IMR-90 (cell line): ENCODE measurements at regions not wholly inside any gene's neighbourhood (a gene's known extent, or its start where the extent isn't known, plus 50 kb on each side); places are given as distances from the start of the nearest gene placed in this dataset.

Source experiments
- ATAC-seq: fragments of 200-7000 bp; cut with Tn5 transposase; 2 replicates; pipeline ENCODE4 v1.9.1; 2020; ENCODE audit warnings: low read depth, mild to moderate bottlenecking, moderate library complexity
- BruUV-seq: library from RNA; stranded (reverse); fragments of 400-500 nt; replicated peaks from 2 replicates; lab custom pipeline; 2021; lab: Mats Ljungman, UMichigan
- CTCF ChIA-PET: fragments of 300-600 bp; formaldehyde crosslinking; extraction: SDS; loops from one replicate; lab custom pipeline; 2021; ENCODE audit warnings: antibody characterized with exemption; lab: Yijun Ruan, JAX
- POLR2A ChIA-PET: fragments of 300-600 bp; sonication (Branson Sonifier 250); formaldehyde crosslinking; loops from one replicate; lab custom pipeline; 2022; ENCODE audit warnings: antibody characterized with exemption; ENCODE audit not compliant: unreplicated experiment; lab: Charles Lee
- DNase-seq: peaks from one replicate; pipeline ENCODE4 v3.0.0; 2013
- H2AFZ ChIP-seq: replicated peaks from 2 replicates; pipeline ENCODE3; 2013; ENCODE audit warnings: low read length, mild to moderate bottlenecking; ENCODE audit not compliant: poor library complexity
- H2AK5ac ChIP-seq: 2 replicates; pipeline ENCODE4 v1.6.1; 2013; ENCODE audit warnings: low read depth, low read length, inconsistent platforms
- H2AK9ac ChIP-seq: replicated peaks from 2 replicates; pipeline ENCODE3; 2013; ENCODE audit warnings: mild to moderate bottlenecking, low read depth, low read length, moderate library complexity; ENCODE audit not compliant: poor library complexity
- H2BK120ac ChIP-seq: 2 replicates; pipeline ENCODE4 v1.6.1; 2013; ENCODE audit warnings: low read depth, low read length, inconsistent platforms
- H2BK15ac ChIP-seq: 3 replicates; pipeline ENCODE4 v1.6.1; 2013; ENCODE audit warnings: low read depth, low read length, inconsistent platforms
- H2BK20ac ChIP-seq: 2 replicates; pipeline ENCODE4 v1.6.1; 2013; ENCODE audit warnings: low read depth, mild to moderate bottlenecking, inconsistent platforms, low read length, moderate library complexity
- H2BK5ac ChIP-seq: 2 replicates; pipeline ENCODE4 v1.6.1; 2013; ENCODE audit warnings: mild to moderate bottlenecking, low read depth, low read length, inconsistent platforms; ENCODE audit not compliant: poor library complexity, severe bottlenecking
- H3K14ac ChIP-seq: replicated peaks from 2 replicates; pipeline ENCODE4 v1.6.1; 2013; ENCODE audit warnings: low read depth, low read length, inconsistent platforms
- H3K18ac ChIP-seq: 2 replicates; pipeline ENCODE4 v1.6.1; 2013; ENCODE audit warnings: low read depth, low read length, control low read depth
- H3K23ac ChIP-seq: 2 replicates; pipeline ENCODE4 v1.6.1; 2013; ENCODE audit warnings: low read depth, low read length, inconsistent platforms
- H3K27ac ChIP-seq: 2 replicates; pipeline ENCODE4 v1.5.1; 2013; ENCODE audit warnings: mild to moderate bottlenecking, control low read depth, low read length; ENCODE audit not compliant: insufficient read depth
- H3K27me3 ChIP-seq: 2 replicates; pipeline ENCODE4 v1.6.1; 2013; ENCODE audit warnings: low read length; ENCODE audit not compliant: control insufficient read depth, insufficient read depth
- H3K36me3 ChIP-seq: 2 replicates; pipeline ENCODE4 v1.6.1; 2013; ENCODE audit warnings: low read length, mixed read lengths; ENCODE audit not compliant: control insufficient read depth, insufficient read depth
- H3K4ac ChIP-seq: 2 replicates; pipeline ENCODE4 v1.6.1; 2013; ENCODE audit warnings: low read depth, low read length, inconsistent platforms
- H3K4me1 ChIP-seq: 2 replicates; pipeline ENCODE4 v1.6.1; 2013; ENCODE audit warnings: low read length, mixed read lengths; ENCODE audit not compliant: control insufficient read depth, insufficient read depth
- H3K4me2 ChIP-seq: 2 replicates; pipeline ENCODE4 v1.6.1; 2013; ENCODE audit warnings: low read depth, mild to moderate bottlenecking, control low read depth, low read length, moderate library complexity
- H3K4me3 ChIP-seq: 2 replicates; pipeline ENCODE4 v1.5.1; 2013; ENCODE audit warnings: low read depth, mild to moderate bottlenecking, control low read depth, low read length, moderate library complexity; ENCODE audit not compliant: insufficient read depth
- H3K56ac ChIP-seq: 2 replicates; pipeline ENCODE4 v1.6.1; 2013; ENCODE audit warnings: low read length, inconsistent platforms; ENCODE audit not compliant: insufficient read depth; ENCODE audit errors: extremely low read depth
- H3K79me1 ChIP-seq, 2 experiments: 2 replicates each; pipeline ENCODE4 v1.6.1; 2013; ENCODE audit warnings: low read length in 2 of 2, inconsistent platforms in 1 of 2, low read depth in 1 of 2
- H3K9ac ChIP-seq: 2 replicates; pipeline ENCODE4 v1.6.1; 2013; ENCODE audit warnings: low read depth, low read length, control low read depth
- H3K9me1 ChIP-seq: 2 replicates; pipeline ENCODE4 v1.6.1; 2013; ENCODE audit warnings: low read length, inconsistent platforms; ENCODE audit not compliant: insufficient read depth
- H3K9me3 ChIP-seq: 2 replicates; pipeline ENCODE4 v1.6.1; 2013; ENCODE audit warnings: low read length; ENCODE audit not compliant: control insufficient read depth, insufficient read depth
- H4K20me1 ChIP-seq: 2 replicates; pipeline ENCODE4 v1.6.1; 2013; ENCODE audit warnings: low read length, inconsistent platforms; ENCODE audit not compliant: insufficient read depth
- H4K5ac ChIP-seq: 2 replicates; pipeline ENCODE4 v1.6.1; 2013; ENCODE audit warnings: mild to moderate bottlenecking, low read depth, low read length, control low read depth
- H4K8ac ChIP-seq, 2 experiments: 2 replicates each; pipeline ENCODE4 v1.6.1; 2013; ENCODE audit warnings: low read depth in 2 of 2, low read length in 2 of 2, control low read depth in 1 of 2, inconsistent platforms in 1 of 2
- H4K91ac ChIP-seq: 2 replicates; pipeline ENCODE4 v1.6.1; 2013; ENCODE audit warnings: low read depth, low read length, inconsistent platforms; ENCODE audit not compliant: insufficient read depth
- BHLHE40 ChIP-seq: fragments of 150-350 bp; IDR thresholded peaks from 2 replicates; pipeline ENCODE4 v1.6.1; 2016; ENCODE audit warnings: mild to moderate bottlenecking, low read depth, low read length
- CEBPB ChIP-seq: IDR thresholded peaks from 2 replicates; pipeline ENCODE4 v1.6.1; 2012; ENCODE audit warnings: low read depth, low read length, improper control_type of control experiment
- CHD1 ChIP-seq: IDR thresholded peaks from 2 replicates; pipeline ENCODE4 v1.6.1; 2012; ENCODE audit warnings: low read depth, low read length, improper control_type of control experiment
- ELK1 ChIP-seq: fragments of 150-350 bp; IDR thresholded peaks from 2 replicates; pipeline ENCODE4 v1.6.1; 2016; ENCODE audit warnings: low read depth, mild to moderate bottlenecking, low read length, moderate library complexity, borderline replicate concordance
- FOS ChIP-seq: fragments of 150-350 bp; IDR thresholded peaks from 2 replicates; pipeline ENCODE4 v1.6.1; 2016; ENCODE audit warnings: low read depth, low read length
- MAFK ChIP-seq: IDR thresholded peaks from 2 replicates; pipeline ENCODE4 v1.6.1; 2012; ENCODE audit warnings: low read depth, low read length, improper control_type of control experiment
- MAZ ChIP-seq: IDR thresholded peaks from 2 replicates; pipeline ENCODE4 v1.6.1; 2012; ENCODE audit warnings: low read depth, mild to moderate bottlenecking, low read length, improper control_type of control experiment, moderate library complexity, borderline replicate concordance
- MXI1 ChIP-seq: IDR thresholded peaks from 2 replicates; pipeline ENCODE4 v1.6.1; 2012; ENCODE audit warnings: low read depth, mild to moderate bottlenecking, low read length, moderate library complexity, borderline replicate concordance
- NFE2L2 ChIP-seq: fragments of 150-350 bp; IDR thresholded peaks from 2 replicates; pipeline ENCODE4 v1.6.1; 2016; ENCODE audit warnings: low read depth, mild to moderate bottlenecking, low read length
- POLR2A ChIP-seq: IDR thresholded peaks from 2 replicates; pipeline ENCODE4 v1.6.1; 2012; ENCODE audit warnings: mild to moderate bottlenecking, low read depth, low read length
- RAD21 ChIP-seq: IDR thresholded peaks from 2 replicates; pipeline ENCODE4 v1.6.1; 2012; ENCODE audit warnings: low read length, improper control_type of control experiment
- RCOR1 ChIP-seq: IDR thresholded peaks from 2 replicates; pipeline ENCODE4 v1.6.1; 2012; ENCODE audit warnings: mild to moderate bottlenecking, low read length, improper control_type of control experiment; ENCODE audit not compliant: insufficient replicate concordance
- RFX5 ChIP-seq: IDR thresholded peaks from 2 replicates; pipeline ENCODE4 v1.8.0; 2012; ENCODE audit warnings: low read depth, mild to moderate bottlenecking, low read length, moderate library complexity
- SMC3 ChIP-seq: fragments of 150-350 bp; IDR thresholded peaks from 2 replicates; pipeline ENCODE4 v1.6.1; 2016; ENCODE audit warnings: low read depth, mild to moderate bottlenecking, antibody characterized with exemption, low read length, moderate library complexity
- USF2 ChIP-seq: fragments of 150-350 bp; IDR thresholded peaks from 2 replicates; pipeline ENCODE4 v1.6.1; 2017; ENCODE audit warnings: mild to moderate bottlenecking, antibody characterized with exemption, low read length, low read depth
- WGBS, 2 experiments: methylation state at CpG; one replicate each; pipeline versions ENCODE4 v1.1.5 to v1.1.7; 2013; ENCODE audit warnings: missing lambda C conversion rate in 2 of 2; ENCODE audit not compliant: insufficient read length in 1 of 2; ENCODE audit errors: extremely low coverage in 2 of 2; 5-methylcytosine and 5-hydroxymethylcytosine counted together
- dilution Hi-C: fragments of 300-500 bp; cut with HindIII; formaldehyde crosslinking; loops from one replicate; pipeline ENCODE4 v1.14.3; 2018; ENCODE audit warnings: low sequenced_read_pairs; ENCODE audit not compliant: unreplicated experiment
- in situ Hi-C: fragments of 300-500 bp; cut with MboI; formaldehyde crosslinking; loops from 3 replicates; pipeline ENCODE4 v1.14.3; 2019; ENCODE audit warnings: low sequenced_read_pairs, inconsistent platforms, mixed read lengths
- intact Hi-C: fragments of 100-400 bp; cut with micrococcal nuclease; formaldehyde crosslinking; loops from 2 replicates; pipeline ENCODE4 v1.10.0; 2022
- TF ChIP-seq, protein P1 (sequence below): conservative IDR thresholded peaks from 2 replicates; pipeline ENCODE4 v1.5.1; 2012; ENCODE audit warnings: mild to moderate bottlenecking, low read depth, low read length, improper control_type of control experiment

DNA sequence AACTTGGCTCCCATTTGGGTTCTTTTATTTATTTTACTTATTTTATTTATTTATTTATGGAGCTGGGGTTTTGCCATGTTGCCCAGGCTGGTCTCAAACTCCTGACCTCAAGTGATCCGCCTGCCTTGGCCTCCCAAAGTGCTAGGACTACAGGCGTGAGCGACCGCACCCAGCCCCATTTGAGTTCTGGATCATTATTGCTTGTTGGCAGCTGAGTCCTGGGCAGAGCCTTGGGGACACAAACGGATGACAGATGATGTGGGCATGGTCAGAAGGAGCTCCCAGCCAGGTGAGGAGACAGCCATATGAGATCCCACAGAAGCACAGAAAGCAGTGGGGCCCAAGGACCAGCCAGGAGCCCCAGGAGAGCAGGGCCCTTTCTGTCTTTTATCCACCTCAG, 254.0 kb downstream of the MATN1 start:
- intact Hi-C loops (no loop called here), in situ Hi-C loops (no loop called here), dilution Hi-C loops (no loop called here)
- CTCF ChIA-PET: no interaction called here
- no peak overlapping the region for H2BK5ac ChIP-seq
- no peak overlapping the region for H4K8ac ChIP-seq
- no peak overlapping the region for H4K5ac ChIP-seq
- H4K91ac ChIP-seq: no peak overlapping the region
- H4K20me1 ChIP-seq: no peaks in the 10 kb centered on the region
- POLR2A ChIA-PET: no interaction called here
- no peak overlapping the region for H2AK5ac ChIP-seq
- no peak overlapping the region for H3K4ac ChIP-seq
- WGBS, 2 experiments: 42% methylated on average over 2 of the region's 5 CpGs; no CpG with 5 or more reads in 1 of the 2 experiments
- H2AK9ac ChIP-seq: no peak overlapping the region
- H3K56ac ChIP-seq: no peak overlapping the region
- H3K4me3 ChIP-seq: no peak overlapping the region
- H3K27ac ChIP-seq: no peak overlapping the region
- TF ChIP-seq MXI1 (no peak), CHD1 (no peak), FOS (no peak), BHLHE40 (no peak), MAZ (no peak), NFE2L2 (no peak), ELK1 (no peak), RFX5 (no peak), SMC3 (no peak), RAD21 (no peak), RCOR1 (no peak), USF2 (no peak), POLR2A (no peak), CEBPB (no peak), MAFK (no peak)
- TF ChIP-seq, protein P1, sequence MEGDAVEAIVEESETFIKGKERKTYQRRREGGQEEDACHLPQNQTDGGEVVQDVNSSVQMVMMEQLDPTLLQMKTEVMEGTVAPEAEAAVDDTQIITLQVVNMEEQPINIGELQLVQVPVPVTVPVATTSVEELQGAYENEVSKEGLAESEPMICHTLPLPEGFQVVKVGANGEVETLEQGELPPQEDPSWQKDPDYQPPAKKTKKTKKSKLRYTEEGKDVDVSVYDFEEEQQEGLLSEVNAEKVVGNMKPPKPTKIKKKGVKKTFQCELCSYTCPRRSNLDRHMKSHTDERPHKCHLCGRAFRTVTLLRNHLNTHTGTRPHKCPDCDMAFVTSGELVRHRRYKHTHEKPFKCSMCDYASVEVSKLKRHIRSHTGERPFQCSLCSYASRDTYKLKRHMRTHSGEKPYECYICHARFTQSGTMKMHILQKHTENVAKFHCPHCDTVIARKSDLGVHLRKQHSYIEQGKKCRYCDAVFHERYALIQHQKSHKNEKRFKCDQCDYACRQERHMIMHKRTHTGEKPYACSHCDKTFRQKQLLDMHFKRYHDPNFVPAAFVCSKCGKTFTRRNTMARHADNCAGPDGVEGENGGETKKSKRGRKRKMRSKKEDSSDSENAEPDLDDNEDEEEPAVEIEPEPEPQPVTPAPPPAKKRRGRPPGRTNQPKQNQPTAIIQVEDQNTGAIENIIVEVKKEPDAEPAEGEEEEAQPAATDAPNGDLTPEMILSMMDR: no peak
- H3K36me3 ChIP-seq: no peaks in the 10 kb centered on the region
- no peaks in the 10 kb centered on the region for H3K4me1 ChIP-seq
- H3K23ac ChIP-seq: no peak overlapping the region
- H2BK120ac ChIP-seq: no peak overlapping the region
- no peak overlapping the region for H3K14ac ChIP-seq
- ATAC-seq (no peak), DNase-seq (no peak)
- no peak overlapping the region for H3K4me2 ChIP-seq
- H3K27me3 ChIP-seq: no peaks in the 10 kb centered on the region
- H3K79me1 ChIP-seq: no peaks in the 10 kb centered on the region
- H3K9ac ChIP-seq: no peak overlapping the region
- H2AFZ ChIP-seq: no peak overlapping the region
- H3K9me3 ChIP-seq: peaks cover 4% of the 10 kb centered on the region; the same call in 1 of the 2 replicates
- BruUV-seq: no TSS peak
- no peak overlapping the region for H2BK20ac ChIP-seq
- H2BK15ac ChIP-seq: no peak overlapping the region
- no peak overlapping the region for H3K18ac ChIP-seq
- no peaks in the 10 kb centered on the region for H3K9me1 ChIP-seq
